GM13977 (cell line): ENCODE measurements at regions not wholly inside any gene's neighbourhood (a gene's known extent, or its start where the extent isn't known, plus 50 kb on each side); places are given as distances from the start of the nearest gene placed in this dataset.

ENCODE experiments used
- DNase-seq: peaks from one replicate; pipeline ENCODE4 v3.0.0; 2012; ENCODE audit warnings: low spot score
- in situ Hi-C: fragments of 300-500 bp; cut with MboI; formaldehyde crosslinking; loops from one replicate; pipeline ENCODE4 v1.12.0; 2022; ENCODE audit warnings: low sequenced_read_pairs, low pct_unique_long_range_greater_than_20kb, mixed read lengths, inconsistent platforms; ENCODE audit not compliant: unreplicated experiment
- TF ChIP-seq, protein P1 (sequence below): IDR thresholded peaks from 2 replicates; pipeline ENCODE4 v1.5.1; 2012; ENCODE audit warnings: mild to moderate bottlenecking, control low read depth; ENCODE audit not compliant: insufficient read depth; ENCODE audit errors: extremely low read depth, missing control alignments

DNA sequence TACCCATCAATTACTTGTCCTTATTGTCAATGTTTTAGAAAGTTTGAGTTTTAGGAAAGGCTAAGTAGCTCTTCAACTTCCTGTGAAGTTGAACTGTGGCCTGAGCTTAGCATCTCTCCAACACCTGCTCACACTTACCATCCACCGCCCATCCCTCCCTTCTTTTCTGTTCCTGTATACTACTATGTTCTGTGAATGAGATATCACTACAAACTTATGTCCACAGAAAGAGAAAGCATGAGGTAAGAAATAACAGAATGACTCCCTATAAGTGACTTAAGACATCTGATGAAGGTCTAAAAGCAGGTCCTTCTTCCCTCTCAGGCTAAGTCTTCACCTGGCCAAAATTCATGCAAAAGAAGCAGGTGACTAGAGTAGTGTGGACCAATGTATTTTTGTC, 246.3 kb upstream of the PREP start:
- TF ChIP-seq, protein P1, sequence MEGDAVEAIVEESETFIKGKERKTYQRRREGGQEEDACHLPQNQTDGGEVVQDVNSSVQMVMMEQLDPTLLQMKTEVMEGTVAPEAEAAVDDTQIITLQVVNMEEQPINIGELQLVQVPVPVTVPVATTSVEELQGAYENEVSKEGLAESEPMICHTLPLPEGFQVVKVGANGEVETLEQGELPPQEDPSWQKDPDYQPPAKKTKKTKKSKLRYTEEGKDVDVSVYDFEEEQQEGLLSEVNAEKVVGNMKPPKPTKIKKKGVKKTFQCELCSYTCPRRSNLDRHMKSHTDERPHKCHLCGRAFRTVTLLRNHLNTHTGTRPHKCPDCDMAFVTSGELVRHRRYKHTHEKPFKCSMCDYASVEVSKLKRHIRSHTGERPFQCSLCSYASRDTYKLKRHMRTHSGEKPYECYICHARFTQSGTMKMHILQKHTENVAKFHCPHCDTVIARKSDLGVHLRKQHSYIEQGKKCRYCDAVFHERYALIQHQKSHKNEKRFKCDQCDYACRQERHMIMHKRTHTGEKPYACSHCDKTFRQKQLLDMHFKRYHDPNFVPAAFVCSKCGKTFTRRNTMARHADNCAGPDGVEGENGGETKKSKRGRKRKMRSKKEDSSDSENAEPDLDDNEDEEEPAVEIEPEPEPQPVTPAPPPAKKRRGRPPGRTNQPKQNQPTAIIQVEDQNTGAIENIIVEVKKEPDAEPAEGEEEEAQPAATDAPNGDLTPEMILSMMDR: no peak
- in situ Hi-C loops: no loop called here
- DNase-seq: no peak

DNA sequence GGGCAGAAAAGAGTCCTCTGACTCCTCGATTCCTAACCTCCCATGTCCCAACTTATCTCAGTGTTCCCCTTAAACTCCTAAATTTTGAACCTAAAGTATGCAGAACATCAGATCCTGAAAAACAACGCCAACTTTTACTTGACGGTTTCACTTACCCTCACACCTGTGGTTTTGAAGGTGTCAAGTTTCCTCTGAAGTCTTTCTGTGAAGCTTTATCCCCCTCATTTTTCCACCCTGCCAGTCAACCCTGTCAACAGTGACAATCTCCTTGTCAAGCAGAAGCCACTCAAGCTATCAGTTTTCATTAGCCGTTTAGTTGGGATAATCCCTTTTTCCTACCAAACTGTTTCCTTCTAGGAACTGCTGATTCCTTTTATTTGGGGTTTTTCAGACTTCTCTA, 245.4 kb upstream of the PREP start:
- DNase-seq: no peak
- TF ChIP-seq, protein P1: no peak
- in situ Hi-C loops: no loop called here

DNA sequence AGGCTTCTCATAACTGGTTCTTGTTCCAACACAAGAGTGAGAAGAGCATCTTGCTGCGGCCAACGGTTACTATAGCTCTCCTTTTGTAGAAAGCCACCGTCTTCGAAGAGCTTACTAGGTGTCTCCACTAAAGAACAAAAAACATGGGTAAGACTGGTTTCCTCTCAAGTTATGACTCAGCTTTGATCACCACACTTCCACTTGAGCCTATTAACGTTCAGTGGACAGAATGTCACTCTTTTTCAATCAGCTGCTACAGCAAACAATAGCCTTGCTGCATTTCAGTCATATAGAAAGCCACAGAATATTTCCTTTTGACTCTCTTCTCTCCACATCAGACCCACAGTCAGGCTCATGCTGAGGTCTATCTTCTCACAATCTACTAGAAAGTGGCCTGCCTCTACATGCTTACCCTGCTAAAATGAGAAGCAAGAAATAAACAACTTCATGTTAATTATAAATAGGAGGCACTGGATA, 243.5 kb upstream of the PREP start:
- DNase-seq: peak; percentile 61
- in situ Hi-C loops: no loop called here
- TF ChIP-seq, protein P1: peak; percentile 5

DNA sequence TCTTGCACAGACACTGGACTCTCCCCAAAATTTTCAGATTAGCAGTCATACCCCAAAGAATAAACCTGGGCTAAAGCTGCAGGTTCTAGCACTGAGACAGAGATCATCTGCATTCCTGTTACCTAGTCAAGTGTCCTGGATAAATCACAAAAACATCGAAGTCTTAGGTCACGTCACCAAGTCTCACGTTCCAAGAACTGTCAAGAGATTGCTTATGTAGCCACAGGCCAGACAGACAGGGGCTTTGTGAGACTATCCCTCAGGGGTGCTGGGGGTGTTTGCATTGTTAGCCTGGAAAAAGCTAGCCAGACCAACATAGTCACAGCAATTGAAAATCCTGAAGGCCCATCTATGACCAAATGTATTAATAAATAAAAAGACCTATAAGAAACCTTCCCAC, 243.1 kb upstream of the PREP start:
- in situ Hi-C loops: no loop called here

DNA sequence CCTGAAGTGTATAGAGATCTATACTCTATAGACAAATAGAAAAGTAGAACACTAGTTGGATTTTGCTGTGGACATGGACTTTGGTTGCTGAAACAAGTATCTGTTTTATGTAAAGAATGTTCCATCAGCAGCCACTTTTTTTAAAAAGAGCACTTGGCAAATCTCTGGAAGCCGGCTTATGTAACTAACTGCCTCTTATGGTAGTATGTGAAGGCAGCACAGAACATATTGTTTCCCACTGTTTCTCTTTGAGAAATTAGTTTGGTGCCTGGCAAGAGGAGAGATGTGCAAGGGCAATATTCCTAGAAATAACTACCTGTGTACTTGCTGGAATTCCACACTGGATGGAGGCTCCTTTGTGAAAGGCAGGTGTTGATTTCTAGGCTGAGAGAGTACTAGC, 242.3 kb upstream of the PREP start:
- no peak for DNase-seq
- TF ChIP-seq, protein P1: no peak
- in situ Hi-C loops: no loop called here

More for the DNA sequence above, 243.1 kb upstream of the PREP start:
- DNase-seq: no peak
- TF ChIP-seq, protein P1: no peak

DNA sequence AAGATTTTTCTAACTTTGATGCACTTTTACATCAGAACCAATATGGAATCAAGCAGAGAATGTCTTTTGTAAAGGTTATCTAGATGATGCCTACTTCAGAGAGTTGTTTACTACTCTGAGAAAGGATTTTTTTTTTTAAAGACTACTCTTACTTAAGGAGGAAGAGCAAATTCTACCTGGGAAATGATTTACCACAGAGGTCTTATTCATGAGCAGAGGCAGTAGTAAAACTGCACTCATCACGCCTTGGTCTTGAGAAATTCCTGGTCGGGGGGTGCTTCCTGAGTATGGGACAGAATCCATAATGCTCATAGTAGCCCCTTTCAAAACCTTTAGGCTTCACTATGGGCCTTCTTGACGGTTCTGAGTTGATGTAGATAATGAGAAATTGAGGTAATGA, 241.8 kb upstream of the PREP start:
- in situ Hi-C loops: no loop called here
- TF ChIP-seq, protein P1: no peak
- no peak for DNase-seq

DNA sequence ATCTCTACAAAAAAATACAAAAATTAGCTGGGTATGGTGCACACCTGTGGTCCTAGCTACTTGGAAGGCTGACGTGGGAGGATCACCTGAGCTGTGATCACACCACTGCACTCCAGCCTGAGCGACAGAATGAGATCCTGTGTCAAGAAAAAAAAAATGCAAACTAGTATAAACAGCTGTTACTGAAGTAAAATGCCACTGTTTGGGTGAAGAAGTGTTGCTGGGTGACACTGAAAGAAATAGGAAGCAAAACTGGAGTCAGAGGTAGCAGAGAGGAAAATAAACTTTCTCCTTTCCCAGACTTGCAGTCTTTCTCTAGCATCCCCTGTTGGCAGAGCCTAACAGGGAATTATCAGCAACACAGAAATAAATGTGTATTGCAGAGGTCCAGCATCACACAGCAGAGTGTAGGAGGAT, 241.2 kb upstream of the PREP start:
- TF ChIP-seq, protein P1: no peak
- in situ Hi-C loops: no loop called here
- no peak for DNase-seq
